Right atrium auricular region (tissue), 2 donors: ENCODE measurements at regions not wholly inside any gene's neighbourhood (a gene's known extent, or its start where the extent isn't known, plus 50 kb on each side); places are given as distances from the start of the nearest gene placed in this dataset.
"Not testable (repeated sequence)": the region's sequence is repeated elsewhere in the genome, so short reads cannot be mapped to it uniquely, and the experiment has no call there.

Source experiments
- DNase-seq: peaks from one replicate; pipeline ENCODE4 v3.0.0-alpha.2; 2019; ENCODE audit warnings: low spot score
- H3K27ac ChIP-seq, 2 donors: fragments of 200-600 bp; sonication (generic); 1 replicate in 1 of 2; 2 replicates in 1 of 2; pipeline ENCODE4 v1.5.1; 2016 to 2019
- H3K27me3 ChIP-seq, 2 donors: fragments of 200-600 bp; sonication (generic); one replicate each; pipeline versions ENCODE4 v1.5.1 to v1.6.0; 2017 to 2019
- H3K36me3 ChIP-seq: fragments of 200-600 bp; sonication (generic); one replicate; pipeline ENCODE4 v1.5.1; 2016
- H3K4me1 ChIP-seq, 2 donors: fragments of 200-600 bp; sonication (generic); one replicate each; pipeline versions ENCODE4 v1.5.1 to v1.6.0; 2017 to 2019
- H3K4me3 ChIP-seq, 2 donors: fragments of 200-600 bp; sonication (generic); 1 replicate in 1 of 2; 2 replicates in 1 of 2; pipeline ENCODE4 v1.5.1; 2017 to 2019; ENCODE audit warnings: mild to moderate bottlenecking in 1 of 2, moderate library complexity in 1 of 2
- H3K9me3 ChIP-seq, 2 donors: fragments of 200-600 bp; sonication (generic); one replicate each; pipeline ENCODE4 v1.5.1; 2019
- CTCF ChIP-seq, 2 donors: fragments of 200-600 bp; sonication (generic); IDR thresholded peaks; one replicate each; pipeline ENCODE4 v1.5.1; 2019; ENCODE audit warnings: antibody characterized with exemption in 2 of 2

DNA sequence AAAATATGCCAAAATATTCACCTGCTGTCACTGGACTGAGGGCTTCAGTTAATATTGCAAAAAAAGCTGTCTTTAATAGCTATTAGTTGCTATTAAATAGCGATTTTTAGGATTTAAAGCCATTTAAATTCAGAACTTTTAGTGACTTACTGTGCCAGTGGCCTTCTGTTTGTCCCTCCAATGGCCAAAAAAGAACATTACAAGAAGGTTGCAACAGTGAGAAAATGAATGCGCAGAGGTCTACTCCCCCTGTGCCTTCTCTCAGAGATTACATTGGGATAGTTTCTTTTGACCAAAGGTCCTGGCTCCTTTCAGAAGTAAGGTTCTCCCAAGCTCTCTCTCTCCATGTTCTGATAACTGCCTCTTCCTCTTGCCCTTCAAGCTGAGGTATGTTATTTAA is 930.3 kb upstream of the ARRDC3 start:
- H3K36me3 ChIP-seq, result no peaks in the 10 kb centered on the region
- H3K27ac ChIP-seq, result no peak overlapping the region
- no peaks in the 10 kb centered on the region for H3K9me3 ChIP-seq
- TF ChIP-seq CTCF (IDR thresholded peaks at IDR 0.05), result no peak
- no peak overlapping the region for H3K4me3 ChIP-seq
- no peaks in the 10 kb centered on the region for H3K27me3 ChIP-seq
- no peak for DNase-seq
- H3K4me1 ChIP-seq, result no peaks in the 10 kb centered on the region

- no peak for DNase-seq
- H3K27me3 ChIP-seq, result no peaks in the 10 kb centered on the region
- H3K9me3 ChIP-seq, result no peaks in the 10 kb centered on the region
- no peak overlapping the region for H3K4me3 ChIP-seq
- peak in 1 of 2 donors; percentile 61 for TF ChIP-seq CTCF (IDR thresholded peaks at IDR 0.05)
- H3K27ac ChIP-seq, result no peak overlapping the region
- H3K36me3 ChIP-seq, result no peaks in the 10 kb centered on the region
- H3K4me1 ChIP-seq, result no peaks in the 10 kb centered on the region
Measured at GRCh38 chr5:92309336-92309991, 926.3 kb upstream of the ARRDC3 start.

DNA sequence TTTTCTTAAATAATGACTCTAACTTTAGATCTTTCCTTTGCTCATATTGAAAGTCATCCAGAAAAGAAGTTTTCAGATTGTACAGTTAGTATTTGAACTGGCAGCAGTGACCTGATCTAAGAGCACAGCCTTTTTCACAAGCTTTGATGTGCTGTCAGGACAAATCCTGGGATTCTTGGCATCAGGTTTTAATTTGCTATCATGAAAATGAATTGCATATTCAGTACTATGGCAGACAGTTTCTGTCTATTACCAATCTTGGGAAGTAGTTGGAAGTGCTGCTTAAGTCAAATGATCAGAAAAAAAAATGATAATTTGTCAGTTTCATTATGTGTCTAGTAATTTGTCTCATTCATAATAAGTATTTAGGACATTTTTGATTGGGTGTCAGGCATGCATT is 925.6 kb upstream of the ARRDC3 start:
- H3K4me3 ChIP-seq, result no peak overlapping the region
- no peaks in the 10 kb centered on the region for H3K27me3 ChIP-seq
- DNase-seq, result no peak
- no peak overlapping the region for H3K27ac ChIP-seq
- H3K36me3 ChIP-seq, result no peaks in the 10 kb centered on the region
- H3K9me3 ChIP-seq, result no peaks in the 10 kb centered on the region
- no peak for TF ChIP-seq CTCF (IDR thresholded peaks at IDR 0.05)
- no peaks in the 10 kb centered on the region for H3K4me1 ChIP-seq

DNA sequence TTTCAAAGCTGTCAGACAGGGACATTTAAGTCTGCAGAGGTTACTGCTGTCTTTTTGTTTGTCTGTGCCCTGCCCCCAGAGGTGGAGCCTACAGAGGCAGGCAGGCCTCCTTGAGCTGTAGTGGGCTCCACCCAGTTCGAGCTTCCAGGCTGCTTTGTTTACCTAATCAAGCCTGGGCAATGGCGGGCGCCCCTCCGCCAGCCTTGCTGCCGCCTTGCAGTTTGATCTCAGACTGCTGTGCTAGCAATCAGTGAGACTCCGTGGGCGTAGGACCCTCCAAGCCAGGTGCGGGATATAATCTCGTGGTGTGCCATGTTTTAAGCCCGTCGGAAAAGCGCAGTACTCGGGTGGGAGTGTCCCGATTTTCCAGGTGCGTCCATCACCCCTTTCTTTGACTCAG is 919.2 kb upstream of the ARRDC3 start:
- not testable (repeated sequence) for H3K4me1 ChIP-seq, H3K9me3 ChIP-seq, H3K27ac ChIP-seq, H3K4me3 ChIP-seq, H3K36me3 ChIP-seq, DNase-seq, H3K27me3 ChIP-seq

GRCh38 chr5:92283521-92283920 is 900.4 kb upstream of the ARRDC3 start:
- H3K27ac ChIP-seq, result no peak overlapping the region
- TF ChIP-seq CTCF (IDR thresholded peaks at IDR 0.05), result no peak
- no peaks in the 10 kb centered on the region for H3K27me3 ChIP-seq
- H3K9me3 ChIP-seq, result peaks cover 0 to 27% of the 10 kb centered on the region in 2 donors
- no peaks in the 10 kb centered on the region for H3K36me3 ChIP-seq
- no peak for DNase-seq
- no peaks in the 10 kb centered on the region for H3K4me1 ChIP-seq
- no peak overlapping the region for H3K4me3 ChIP-seq

DNA sequence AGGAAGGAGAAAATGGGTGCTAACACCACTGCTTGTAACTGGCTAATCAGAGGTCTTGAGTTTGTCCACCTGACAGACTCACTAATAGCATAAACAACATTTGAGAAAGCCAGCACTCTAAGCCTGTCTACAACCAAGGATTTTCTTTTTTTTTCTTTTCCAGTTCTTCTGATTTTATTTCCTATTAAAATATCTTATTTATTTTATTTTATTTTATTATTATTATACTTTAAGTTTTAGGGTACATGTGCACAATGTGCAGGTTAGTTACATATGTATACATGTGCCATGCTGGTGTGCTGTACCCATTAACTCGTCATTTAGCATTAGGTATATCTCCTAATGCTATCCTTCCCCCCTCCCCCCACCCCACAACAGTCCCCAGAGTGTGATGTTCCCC is 888.6 kb upstream of the ARRDC3 start:
- H3K4me1 ChIP-seq, H3K36me3 ChIP-seq, H3K4me3 ChIP-seq, H3K9me3 ChIP-seq, H3K27ac ChIP-seq, H3K27me3 ChIP-seq, DNase-seq: not testable (repeated sequence)

- Histone ChIP-seq H3K27me3 (no peaks in the 10 kb centered on the region), H3K4me3 (no peak overlapping the region), H3K9me3 (no peaks in the 10 kb centered on the region), H3K27ac (no peak overlapping the region), H3K4me1 (no peaks in the 10 kb centered on the region), H3K36me3 (no peaks in the 10 kb centered on the region)
- TF ChIP-seq CTCF (IDR thresholded peaks at IDR 0.05), result no peak
- no peak for DNase-seq
Measured at GRCh38 chr5:92268343-92268742, 885.2 kb upstream of the ARRDC3 start.
